Left lung (tissue), 4 donors: ENCODE measurements at regions not wholly inside any gene's neighbourhood (a gene's known extent, or its start where the extent isn't known, plus 50 kb on each side); places are given as distances from the start of the nearest gene placed in this dataset.

Source experiments
- ATAC-seq: fragments of 200-7000 bp; cut with Tn5 transposase; one replicate; pipeline ENCODE4 v1.9.1; 2020; ENCODE audit warnings: moderate library complexity
- DNase-seq, 4 donors: peaks; one replicate each; pipeline ENCODE4 v3.0.0-alpha.2; 2013 to 2020
- H3K27ac ChIP-seq, 2 donors: fragments of 200-600 bp; sonication (generic) in 1 of 2; one replicate each; pipeline versions ENCODE4 v1.5.0 to v1.8.0; 2020 to 2021
- H3K27me3 ChIP-seq, 2 donors: fragments of 200-600 bp; sonication (generic) in 1 of 2; one replicate each; pipeline versions ENCODE4 v1.5.0 to v1.8.0; 2020 to 2021
- H3K36me3 ChIP-seq, 2 donors: fragments of 200-600 bp; sonication (generic) in 1 of 2; one replicate each; pipeline versions ENCODE4 v1.5.0 to v1.8.0; 2020 to 2021
- H3K4me1 ChIP-seq, 2 donors: fragments of 200-600 bp; one replicate each; pipeline ENCODE4 v1.8.0; 2021
- H3K4me3 ChIP-seq, 2 donors: fragments of 200-600 bp; sonication (generic) in 1 of 2; one replicate each; pipeline versions ENCODE4 v1.5.0 to v1.8.0; 2020 to 2021; ENCODE audit warnings: mild to moderate bottlenecking in 1 of 2
- H3K9me3 ChIP-seq, 2 donors: fragments of 200-600 bp; sonication (generic) in 1 of 2; one replicate each; pipeline versions ENCODE4 v1.5.0 to v1.8.0; 2020 to 2021
- intact Hi-C, 2 donors: fragments of 100-400 bp; cut with DNase I; formaldehyde crosslinking; loops; one replicate each; pipeline versions ENCODE4 v1.11.2 to v1.14.2; 2022
- TF ChIP-seq, protein P1 (sequence below), 2 donors: fragments of 200-600 bp; sonication (generic) in 1 of 2; IDR thresholded peaks; one replicate each; pipeline versions ENCODE4 v1.5.0 to v1.8.0; 2021; ENCODE audit warnings: antibody characterized with exemption in 2 of 2
- donor health status: DM: no; HTN: yes; CAD: no.
- donor health status: DM: no; HTN: no; CAD: no.

DNA sequence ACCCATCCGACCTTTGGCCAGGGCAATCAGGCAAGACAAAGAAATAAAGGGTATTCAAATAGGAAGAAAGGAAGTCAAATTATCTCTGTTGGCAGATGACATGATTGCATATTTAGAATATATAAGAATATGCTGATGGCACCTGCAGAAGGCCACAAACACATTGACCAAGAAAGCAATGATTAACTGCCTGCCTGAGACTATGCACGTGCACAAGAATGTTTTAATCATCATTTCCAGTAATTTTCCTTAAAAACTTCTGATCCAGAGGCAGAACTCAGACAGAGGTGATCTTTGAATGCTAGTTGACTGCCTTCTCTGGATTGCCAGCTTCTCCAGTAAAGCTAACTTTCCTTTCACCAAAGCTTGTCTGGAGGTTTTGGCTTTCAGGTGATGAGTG, 260.2 kb downstream of the DTWD2 start:
- TF ChIP-seq, protein P1, sequence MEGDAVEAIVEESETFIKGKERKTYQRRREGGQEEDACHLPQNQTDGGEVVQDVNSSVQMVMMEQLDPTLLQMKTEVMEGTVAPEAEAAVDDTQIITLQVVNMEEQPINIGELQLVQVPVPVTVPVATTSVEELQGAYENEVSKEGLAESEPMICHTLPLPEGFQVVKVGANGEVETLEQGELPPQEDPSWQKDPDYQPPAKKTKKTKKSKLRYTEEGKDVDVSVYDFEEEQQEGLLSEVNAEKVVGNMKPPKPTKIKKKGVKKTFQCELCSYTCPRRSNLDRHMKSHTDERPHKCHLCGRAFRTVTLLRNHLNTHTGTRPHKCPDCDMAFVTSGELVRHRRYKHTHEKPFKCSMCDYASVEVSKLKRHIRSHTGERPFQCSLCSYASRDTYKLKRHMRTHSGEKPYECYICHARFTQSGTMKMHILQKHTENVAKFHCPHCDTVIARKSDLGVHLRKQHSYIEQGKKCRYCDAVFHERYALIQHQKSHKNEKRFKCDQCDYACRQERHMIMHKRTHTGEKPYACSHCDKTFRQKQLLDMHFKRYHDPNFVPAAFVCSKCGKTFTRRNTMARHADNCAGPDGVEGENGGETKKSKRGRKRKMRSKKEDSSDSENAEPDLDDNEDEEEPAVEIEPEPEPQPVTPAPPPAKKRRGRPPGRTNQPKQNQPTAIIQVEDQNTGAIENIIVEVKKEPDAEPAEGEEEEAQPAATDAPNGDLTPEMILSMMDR (IDR thresholded peaks at IDR 0.05), result no peak
- Histone ChIP-seq H3K27ac (no peak overlapping the region), H3K36me3 (no peaks in the 10 kb centered on the region), H3K4me3 (no peak overlapping the region), H3K9me3 (no peaks in the 10 kb centered on the region), H3K4me1 (no peaks in the 10 kb centered on the region), H3K27me3 (no peaks in the 10 kb centered on the region)
- intact Hi-C loops, result no loop called here
- DNase-seq (no peak), ATAC-seq (no peak)

DNA sequence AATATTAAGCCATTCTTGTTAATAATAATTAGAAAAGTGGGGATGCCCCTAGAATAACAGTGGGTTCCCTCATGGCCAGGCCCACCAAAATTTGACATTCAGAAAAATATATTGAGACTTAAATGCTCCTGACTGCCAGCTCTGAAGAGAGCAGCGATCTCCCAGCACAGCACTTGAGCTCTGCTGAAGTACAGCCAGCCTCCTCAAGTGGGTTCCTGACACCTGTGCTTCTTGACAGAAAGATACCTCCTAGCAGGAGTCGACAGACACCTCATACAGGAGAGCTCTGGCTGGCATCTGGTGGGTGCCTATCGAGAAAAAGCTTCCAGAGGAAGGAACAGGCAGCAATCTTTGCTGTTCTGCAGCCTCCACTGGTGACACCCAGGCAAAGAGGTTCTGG, 261.5 kb downstream of the DTWD2 start:
- ATAC-seq, result peak; percentile 68
- intact Hi-C loops, result no loop called here
- Histone ChIP-seq H3K27ac (no peak overlapping the region), H3K4me3 (no peak overlapping the region), H3K27me3 (no peaks in the 10 kb centered on the region), H3K36me3 (no peaks in the 10 kb centered on the region), H3K4me1 (no peaks in the 10 kb centered on the region), H3K9me3 (no peaks in the 10 kb centered on the region)
- DNase-seq, result no peak
- TF ChIP-seq, protein P1 (IDR thresholded peaks at IDR 0.05), result no peak

- Histone ChIP-seq H3K4me1 (no peaks in the 10 kb centered on the region), H3K27ac (no peak overlapping the region), H3K9me3 (peaks cover 0 to 11% of the 10 kb centered on the region in 2 donors), H3K36me3 (no peaks in the 10 kb centered on the region), H3K27me3 (no peaks in the 10 kb centered on the region), H3K4me3 (no peak overlapping the region)
- intact Hi-C loops, result no loop called here
- ATAC-seq (no peak), DNase-seq (peak in 2 of 4 donors; percentile 9 to 39)
- TF ChIP-seq, protein P1 (IDR thresholded peaks at IDR 0.05), result no peak
Observed at GRCh38 chr5:118723021-118723338, 265.4 kb downstream of the DTWD2 start.

- Histone ChIP-seq H3K4me3 (no peak overlapping the region), H3K36me3 (no peaks in the 10 kb centered on the region), H3K9me3 (peaks cover 0 to 15% of the 10 kb centered on the region in 2 donors), H3K27ac (no peak overlapping the region), H3K27me3 (no peaks in the 10 kb centered on the region), H3K4me1 (no peaks in the 10 kb centered on the region)
- TF ChIP-seq, protein P1 (IDR thresholded peaks at IDR 0.05), result no peak
- no peak for DNase-seq
- no peak for ATAC-seq
- intact Hi-C loops, result no loop called here
Observed at GRCh38 chr5:118722122-118723020, 266.0 kb downstream of the DTWD2 start.

- Histone ChIP-seq H3K27ac (no peak overlapping the region), H3K4me3 (no peak overlapping the region), H3K9me3 (peaks cover 0 to 36% of the 10 kb centered on the region in 2 donors), H3K4me1 (no peaks in the 10 kb centered on the region), H3K36me3 (no peaks in the 10 kb centered on the region), H3K27me3 (no peaks in the 10 kb centered on the region)
- TF ChIP-seq, protein P1 (IDR thresholded peaks at IDR 0.05), result no peak
- ATAC-seq, result no peak
- intact Hi-C loops, result no loop called here
- peak in 1 of 4 donors; percentile 26 for DNase-seq
Observed at GRCh38 chr5:118711727-118712126, 276.6 kb downstream of the DTWD2 start.
